ENCODE measurements at regions not wholly inside any gene's neighbourhood (a gene's known extent, or its start where the extent isn't known, plus 50 kb on each side); places are given as distances from the start of the nearest gene placed in this dataset.

DNA sequence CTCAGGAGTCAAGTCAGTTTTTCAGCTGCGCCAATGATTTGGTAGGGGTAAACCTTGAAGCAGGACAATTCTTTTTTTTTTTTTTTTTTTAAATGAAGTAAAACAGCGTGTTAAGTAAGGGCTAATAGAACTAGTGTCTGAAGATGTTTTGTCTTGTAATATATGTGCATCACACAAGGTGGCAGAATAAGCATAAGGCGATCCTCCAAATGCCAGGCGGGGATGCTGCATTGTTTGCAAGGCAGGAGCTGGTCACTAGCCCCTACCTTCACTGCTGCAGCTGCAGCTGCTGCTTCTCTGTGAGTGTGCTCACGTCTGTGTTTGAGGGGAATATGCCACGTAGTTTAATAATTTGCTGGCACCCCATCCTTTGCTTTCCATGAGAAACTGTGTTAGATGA is 272.7 kb upstream of the MAP3K7 start:
- no peak for TF ChIP-seq TAF1 (IDR thresholded peaks at IDR 0.05; ENCODE audit: borderline replicate concordance, low read depth, low read length)
- no peak for TF ChIP-seq POLR2AphosphoS5 (IDR thresholded peaks at IDR 0.05; ENCODE audit: low read depth, low read length)
- TF ChIP-seq POLR2A (IDR thresholded peaks at IDR 0.05; ENCODE audit: low read depth, low read length), result no peak
